Glutamatergic neuron (in vitro differentiated cells): ENCODE measurements at regions not wholly inside any gene's neighbourhood (a gene's known extent, or its start where the extent isn't known, plus 50 kb on each side); places are given as distances from the start of the nearest gene placed in this dataset.
"Not testable (repeated sequence)": the region's sequence is repeated elsewhere in the genome, so short reads cannot be mapped to it uniquely, and the experiment has no call there.

ENCODE experiments used
- DNase-seq: peaks from one replicate; pipeline ENCODE4 v3.0.0; 2022
- H3K27ac Mint-ChIP-seq: one replicate; pipeline ENCODE4 v1.8.0; 2020; ENCODE audit warnings: mild to moderate bottlenecking, mixed read lengths, inconsistent platforms; ENCODE audit not compliant: unreplicated experiment
- H3K27me3 Mint-ChIP-seq: one replicate; pipeline ENCODE4 v1.8.0; 2020; ENCODE audit warnings: mild to moderate bottlenecking, moderate library complexity, mixed read lengths, inconsistent platforms; ENCODE audit not compliant: unreplicated experiment
- H3K36me3 Mint-ChIP-seq: one replicate; pipeline ENCODE4 v1.8.0; 2020; ENCODE audit warnings: mild to moderate bottlenecking, mixed read lengths, inconsistent platforms; ENCODE audit not compliant: unreplicated experiment
- H3K4me1 Mint-ChIP-seq: one replicate; pipeline ENCODE4 v1.8.0; 2020; ENCODE audit warnings: mild to moderate bottlenecking, low read depth, mixed read lengths, inconsistent platforms; ENCODE audit not compliant: unreplicated experiment
- H3K4me3 Mint-ChIP-seq: one replicate; pipeline ENCODE4 v1.8.0; 2020; ENCODE audit warnings: mild to moderate bottlenecking, mixed read lengths, inconsistent platforms; ENCODE audit not compliant: unreplicated experiment
- H3K9me3 Mint-ChIP-seq: one replicate; pipeline ENCODE4 v1.8.0; 2020; ENCODE audit warnings: mild to moderate bottlenecking, moderate library complexity, mixed read lengths, inconsistent platforms; ENCODE audit not compliant: unreplicated experiment
- CTCF ChIP-seq: fragments of 200-600 bp; sonication (generic); IDR thresholded peaks from one replicate; pipeline ENCODE4 v1.5.0; 2021; ENCODE audit not compliant: partially characterized antibody, unreplicated experiment

GRCh38 chr2:393711-394696, 106.1 kb upstream of the ALKAL2 start:
- H3K4me1 Mint-ChIP-seq, result peaks cover 2% of the 10 kb centered on the region
- H3K27ac Mint-ChIP-seq, result no peak overlapping the region
- H3K4me3 Mint-ChIP-seq, result no peak overlapping the region
- H3K36me3 Mint-ChIP-seq, result no peaks in the 10 kb centered on the region
- no peak for DNase-seq
- TF ChIP-seq CTCF, result no peak
- H3K27me3 Mint-ChIP-seq, result peaks cover 1% of the 10 kb centered on the region
- no peaks in the 10 kb centered on the region for H3K9me3 Mint-ChIP-seq

GRCh38 chr2:392926-393280, 105.0 kb upstream of the ALKAL2 start:
- Mint-ChIP-seq H3K9me3 (no peaks in the 10 kb centered on the region), H3K27me3 (peaks cover 4% of the 10 kb centered on the region), H3K4me1 (peaks cover 2% of the 10 kb centered on the region), H3K36me3 (no peaks in the 10 kb centered on the region), H3K27ac (no peak overlapping the region), H3K4me3 (no peak overlapping the region)
- no peak for TF ChIP-seq CTCF
- no peak for DNase-seq

- H3K36me3 Mint-ChIP-seq, result no peaks in the 10 kb centered on the region
- no peak overlapping the region for H3K4me3 Mint-ChIP-seq
- H3K9me3 Mint-ChIP-seq, result no peaks in the 10 kb centered on the region
- no peaks in the 10 kb centered on the region for H3K4me1 Mint-ChIP-seq
- no peak for TF ChIP-seq CTCF
- H3K27me3 Mint-ChIP-seq, result peaks cover 4% of the 10 kb centered on the region
- DNase-seq, result no peak
- no peak overlapping the region for H3K27ac Mint-ChIP-seq
Measured at GRCh38 chr2:392181-392925, 104.5 kb upstream of the ALKAL2 start.

- TF ChIP-seq CTCF, result no peak
- H3K4me3 Mint-ChIP-seq, result no peak overlapping the region
- no peak for DNase-seq
Measured at GRCh38 chr2:391696-392095, 103.8 kb upstream of the ALKAL2 start.

GRCh38 chr2:390959-391358, 103.1 kb upstream of the ALKAL2 start:
- TF ChIP-seq CTCF, result no peak
- no peak for DNase-seq
- Mint-ChIP-seq H3K4me3 (no peak overlapping the region), H3K27ac (no peak overlapping the region), H3K36me3 (no peaks in the 10 kb centered on the region), H3K9me3 (peaks cover 1% of the 10 kb centered on the region), H3K27me3 (peaks cover 4% of the 10 kb centered on the region), H3K4me1 (peaks cover 2% of the 10 kb centered on the region)

More at GRCh38 chr2:391696-392095, 103.8 kb upstream of the ALKAL2 start:
- peaks cover 1% of the 10 kb centered on the region for H3K9me3 Mint-ChIP-seq
- no peaks in the 10 kb centered on the region for H3K36me3 Mint-ChIP-seq
- no peaks in the 10 kb centered on the region for H3K4me1 Mint-ChIP-seq
- no peak overlapping the region for H3K27ac Mint-ChIP-seq
- peaks cover 4% of the 10 kb centered on the region for H3K27me3 Mint-ChIP-seq

GRCh38 chr2:389985-390384, 102.1 kb upstream of the ALKAL2 start:
- not testable (repeated sequence) for DNase-seq, H3K27ac Mint-ChIP-seq, H3K4me3 Mint-ChIP-seq, H3K27me3 Mint-ChIP-seq, H3K36me3 Mint-ChIP-seq, H3K4me1 Mint-ChIP-seq, H3K9me3 Mint-ChIP-seq

- not testable (repeated sequence) for H3K4me1 Mint-ChIP-seq, H3K27me3 Mint-ChIP-seq, DNase-seq, H3K4me3 Mint-ChIP-seq, H3K27ac Mint-ChIP-seq, H3K9me3 Mint-ChIP-seq, H3K36me3 Mint-ChIP-seq
Measured at GRCh38 chr2:388752-389151, 100.9 kb upstream of the ALKAL2 start.
